SJCRH30 (cell line): ENCODE measurements at regions not wholly inside any gene's neighbourhood (a gene's known extent, or its start where the extent isn't known, plus 50 kb on each side); places are given as distances from the start of the nearest gene placed in this dataset.
"Not testable (repeated sequence)": the region's sequence is repeated elsewhere in the genome, so short reads cannot be mapped to it uniquely, and the experiment has no call there.

Experiments
- DNase-seq, 2 experiments: peaks; one replicate each; pipeline ENCODE4 v3.0.0-alpha.2; 2015 to 2020
- H3K27ac ChIP-seq: fragments of 250-450 bp; sonication (Bioruptor Pico); 2 replicates; pipeline ENCODE4 v1.5.1; 2020; ENCODE audit warnings: mild to moderate bottlenecking, moderate library complexity
- H3K27me3 ChIP-seq: fragments of 250-450 bp; sonication (Bioruptor Pico); 2 replicates; pipeline ENCODE4 v1.5.1; 2020; ENCODE audit warnings: mild to moderate bottlenecking, moderate library complexity
- H3K36me3 ChIP-seq: fragments of 250-450 bp; sonication (Bioruptor Pico); 2 replicates; pipeline ENCODE4 v1.5.1; 2020; ENCODE audit warnings: mild to moderate bottlenecking, moderate library complexity
- H3K4me1 ChIP-seq: fragments of 250-450 bp; sonication (Bioruptor Pico); 2 replicates; pipeline ENCODE4 v1.5.1; 2020; ENCODE audit warnings: mild to moderate bottlenecking, moderate library complexity
- H3K4me3 ChIP-seq: fragments of 250-450 bp; sonication (Bioruptor Pico); 2 replicates; pipeline ENCODE4 v1.5.1; 2020; ENCODE audit warnings: mild to moderate bottlenecking, moderate library complexity
- H3K9me3 ChIP-seq: fragments of 250-450 bp; sonication (Bioruptor Pico); replicated peaks from 2 replicates; pipeline ENCODE4 v1.5.1; 2020; ENCODE audit warnings: mild to moderate bottlenecking, moderate library complexity

- not testable (repeated sequence) for H3K27me3 ChIP-seq, H3K27ac ChIP-seq, H3K4me3 ChIP-seq, H3K9me3 ChIP-seq, DNase-seq, H3K4me1 ChIP-seq, H3K36me3 ChIP-seq
Measured at GRCh38 chr2:183546560-183547350, 422.5 kb downstream of the NUP35 start.

GRCh38 chr2:183552716-183553115 is 428.5 kb downstream of the NUP35 start:
- Histone ChIP-seq H3K4me1 (no peaks in the 10 kb centered on the region), H3K27me3 (no peaks in the 10 kb centered on the region), H3K27ac (no peak overlapping the region), H3K4me3 (no peak overlapping the region), H3K36me3 (no peaks in the 10 kb centered on the region), H3K9me3 (peaks cover 10% of the 10 kb centered on the region)
- DNase-seq = no peak

GRCh38 chr2:183564726-183565125 is 440.5 kb downstream of the NUP35 start:
- Histone ChIP-seq H3K4me3 (no peak overlapping the region), H3K27me3 (no peaks in the 10 kb centered on the region), H3K27ac (no peak overlapping the region), H3K9me3 (no peaks in the 10 kb centered on the region), H3K36me3 (0 out of 2 replicates have a peak, but pooled peaks cover 2% of the 10 kb centered on the region), H3K4me1 (no peaks in the 10 kb centered on the region)
- DNase-seq = no peak

- H3K9me3 ChIP-seq = 0 out of 2 replicates have a peak, but pooled peaks cover 3% of the 10 kb centered on the region
Measured at GRCh38 chr2:183575481-183575880, 451.2 kb downstream of the NUP35 start.

GRCh38 chr2:183579686-183580085 is 455.4 kb downstream of the NUP35 start:
- DNase-seq = no peak
- Histone ChIP-seq H3K27ac (no peak overlapping the region), H3K4me3 (no peak overlapping the region), H3K9me3 (no peaks in the 10 kb centered on the region), H3K4me1 (no peaks in the 10 kb centered on the region), H3K36me3 (no peaks in the 10 kb centered on the region), H3K27me3 (no peaks in the 10 kb centered on the region)

More at GRCh38 chr2:183575481-183575880, 451.2 kb downstream of the NUP35 start:
- Histone ChIP-seq H3K27me3 (no peaks in the 10 kb centered on the region), H3K36me3 (no peaks in the 10 kb centered on the region), H3K27ac (no peak overlapping the region), H3K4me3 (no peak overlapping the region), H3K4me1 (no peaks in the 10 kb centered on the region)
- DNase-seq = no peak

- Histone ChIP-seq H3K4me3 (no peak overlapping the region), H3K27ac (no peak overlapping the region), H3K36me3 (no peaks in the 10 kb centered on the region), H3K4me1 (no peaks in the 10 kb centered on the region), H3K9me3 (no peaks in the 10 kb centered on the region; the same call in 1 of the 2 replicates), H3K27me3 (no peaks in the 10 kb centered on the region)
- no peak for DNase-seq
Measured at GRCh38 chr2:183592271-183592670, 468.0 kb downstream of the NUP35 start.

GRCh38 chr2:183594150-183594549 is 469.9 kb downstream of the NUP35 start:
- Histone ChIP-seq H3K4me1 (no peaks in the 10 kb centered on the region), H3K9me3 (no peaks in the 10 kb centered on the region; the same call in 1 of the 2 replicates), H3K27ac (no peak overlapping the region), H3K36me3 (no peaks in the 10 kb centered on the region), H3K4me3 (no peak overlapping the region), H3K27me3 (no peaks in the 10 kb centered on the region)
- no peak for DNase-seq

GRCh38 chr2:183597841-183598240 is 473.6 kb downstream of the NUP35 start:
- no peaks in the 10 kb centered on the region for H3K4me1 ChIP-seq
- H3K36me3 ChIP-seq = no peaks in the 10 kb centered on the region
- no peak for DNase-seq
- H3K4me3 ChIP-seq = no peak overlapping the region
- no peak overlapping the region for H3K27ac ChIP-seq
- no peaks in the 10 kb centered on the region; the same call in 1 of the 2 replicates for H3K9me3 ChIP-seq
- no peaks in the 10 kb centered on the region for H3K27me3 ChIP-seq

GRCh38 chr2:183604065-183604464 is 479.8 kb downstream of the NUP35 start:
- no peaks in the 10 kb centered on the region for H3K36me3 ChIP-seq
- H3K27ac ChIP-seq = no peak overlapping the region
- no peaks in the 10 kb centered on the region for H3K4me1 ChIP-seq
- no peak for DNase-seq
- H3K27me3 ChIP-seq = no peaks in the 10 kb centered on the region
- H3K9me3 ChIP-seq = no peaks in the 10 kb centered on the region
- H3K4me3 ChIP-seq = no peak overlapping the region

GRCh38 chr2:183605440-183605839 is 481.2 kb downstream of the NUP35 start:
- no peaks in the 10 kb centered on the region for H3K27me3 ChIP-seq
- no peak overlapping the region for H3K27ac ChIP-seq
- H3K36me3 ChIP-seq = no peaks in the 10 kb centered on the region
- H3K9me3 ChIP-seq = no peaks in the 10 kb centered on the region; the same call in 1 of the 2 replicates
- no peak overlapping the region for H3K4me3 ChIP-seq
- H3K4me1 ChIP-seq = no peaks in the 10 kb centered on the region
- DNase-seq = no peak

- no peak overlapping the region for H3K27ac ChIP-seq
- no peak for DNase-seq
- no peak overlapping the region for H3K4me3 ChIP-seq
Measured at GRCh38 chr2:183606022-183606717, 481.9 kb downstream of the NUP35 start.

GRCh38 chr2:183606718-183607085 is 482.5 kb downstream of the NUP35 start:
- H3K4me3 ChIP-seq = no peak overlapping the region
- DNase-seq = no peak
- peaks cover 2% of the 10 kb centered on the region; the same call in 1 of the 2 replicates for H3K36me3 ChIP-seq
- H3K27ac ChIP-seq = no peak overlapping the region
- H3K27me3 ChIP-seq = no peaks in the 10 kb centered on the region
- H3K4me1 ChIP-seq = no peaks in the 10 kb centered on the region
- no peaks in the 10 kb centered on the region; the same call in 1 of the 2 replicates for H3K9me3 ChIP-seq

More at GRCh38 chr2:183606022-183606717, 481.9 kb downstream of the NUP35 start:
- Histone ChIP-seq H3K9me3 (no peaks in the 10 kb centered on the region; the same call in 1 of the 2 replicates), H3K36me3 (peaks cover 2% of the 10 kb centered on the region; the same call in 1 of the 2 replicates), H3K27me3 (no peaks in the 10 kb centered on the region), H3K4me1 (no peaks in the 10 kb centered on the region)

- no peak overlapping the region for H3K4me3 ChIP-seq
- H3K27ac ChIP-seq = no peak overlapping the region
- no peaks in the 10 kb centered on the region for H3K27me3 ChIP-seq
- H3K9me3 ChIP-seq = no peaks in the 10 kb centered on the region; the same call in 1 of the 2 replicates
- no peaks in the 10 kb centered on the region for H3K4me1 ChIP-seq
- H3K36me3 ChIP-seq = peaks cover 2% of the 10 kb centered on the region; the same call in 1 of the 2 replicates
- DNase-seq = no peak
Measured at GRCh38 chr2:183607995-183608394, 483.8 kb downstream of the NUP35 start.

- Histone ChIP-seq H3K27me3 (no peaks in the 10 kb centered on the region), H3K4me3 (no peak overlapping the region), H3K4me1 (no peaks in the 10 kb centered on the region), H3K27ac (no peak overlapping the region), H3K36me3 (peaks cover 2% of the 10 kb centered on the region; the same call in 1 of the 2 replicates), H3K9me3 (no peaks in the 10 kb centered on the region; the same call in 1 of the 2 replicates)
- no peak for DNase-seq
Measured at GRCh38 chr2:183608747-183609146, 484.5 kb downstream of the NUP35 start.

GRCh38 chr2:183610724-183611123 is 486.5 kb downstream of the NUP35 start:
- no peaks in the 10 kb centered on the region for H3K4me1 ChIP-seq
- no peaks in the 10 kb centered on the region for H3K27me3 ChIP-seq
- no peak overlapping the region for H3K4me3 ChIP-seq
- H3K27ac ChIP-seq = no peak overlapping the region
- DNase-seq = no peak
- peaks cover 2% of the 10 kb centered on the region; the same call in 1 of the 2 replicates for H3K36me3 ChIP-seq
- H3K9me3 ChIP-seq = no peaks in the 10 kb centered on the region; the same call in 1 of the 2 replicates
